Lower leg skin (tissue), 4 donors: ENCODE measurements at regions not wholly inside any gene's neighbourhood (a gene's known extent, or its start where the extent isn't known, plus 50 kb on each side); places are given as distances from the start of the nearest gene placed in this dataset.

Experiments used
- DNase-seq, 2 donors: peaks; one replicate each; pipeline ENCODE4 v3.0.0-alpha.2; 2019; ENCODE audit warnings: low spot score in 2 of 2
- H3K4me3 ChIP-seq: fragments of 200-600 bp; sonication (generic); 2 replicates; pipeline ENCODE4 v1.5.1; 2017; ENCODE audit warnings: mild to moderate bottlenecking, low read depth; ENCODE audit not compliant: poor library complexity, severe bottlenecking
- POLR2A ChIP-seq, 2 donors: fragments of 450-650 bp; IDR thresholded peaks; one replicate each; pipeline ENCODE4 v1.6.1; 2016 to 2017; ENCODE audit warnings: antibody characterized with exemption in 2 of 2, mild to moderate bottlenecking in 1 of 2, moderate library complexity in 1 of 2
- WGBS, 2 donors: methylation state at CpG; one replicate each; pipeline ENCODE4 v1.1.5; 2018; 5-methylcytosine and 5-hydroxymethylcytosine counted together
- intact Hi-C: fragments of 100-400 bp; cut with DNase I; formaldehyde crosslinking; loops from one replicate; pipeline ENCODE4 v1.15.0; 2023; ENCODE audit warnings: low total_unique reads
- TF ChIP-seq, protein P1 (sequence below), 3 donors: fragments of 450-650 bp; IDR thresholded peaks; one replicate each; pipeline ENCODE4 v1.5.1; 2016; ENCODE audit warnings: antibody characterized with exemption in 3 of 3, mild to moderate bottlenecking in 3 of 3, moderate library complexity in 2 of 3

DNA sequence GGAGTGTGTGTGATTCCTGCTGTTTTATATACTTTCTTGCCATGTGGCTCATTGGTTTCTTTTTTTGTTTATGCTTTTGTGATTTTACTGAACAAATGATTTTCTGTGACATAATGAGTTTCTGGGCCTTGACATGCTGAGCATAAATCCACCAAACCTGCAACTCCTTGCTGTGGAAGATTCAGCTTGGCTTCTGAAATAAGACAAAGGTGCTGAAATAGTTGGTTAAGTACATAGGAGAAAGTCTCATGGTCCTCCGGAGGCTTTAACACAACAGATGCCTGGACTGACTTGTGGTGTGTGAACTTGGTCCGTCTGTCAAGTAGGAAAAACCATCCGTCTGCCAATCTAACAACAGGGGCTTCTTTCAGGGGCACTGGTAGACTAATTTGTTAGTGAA, 315.3 kb upstream of the CXCR4 start:
- H3K4me3 ChIP-seq: no peak overlapping the region
- intact Hi-C loops: no loop called here
- TF ChIP-seq POLR2A (IDR thresholded peaks at IDR 0.05): no peak
- TF ChIP-seq, protein P1, sequence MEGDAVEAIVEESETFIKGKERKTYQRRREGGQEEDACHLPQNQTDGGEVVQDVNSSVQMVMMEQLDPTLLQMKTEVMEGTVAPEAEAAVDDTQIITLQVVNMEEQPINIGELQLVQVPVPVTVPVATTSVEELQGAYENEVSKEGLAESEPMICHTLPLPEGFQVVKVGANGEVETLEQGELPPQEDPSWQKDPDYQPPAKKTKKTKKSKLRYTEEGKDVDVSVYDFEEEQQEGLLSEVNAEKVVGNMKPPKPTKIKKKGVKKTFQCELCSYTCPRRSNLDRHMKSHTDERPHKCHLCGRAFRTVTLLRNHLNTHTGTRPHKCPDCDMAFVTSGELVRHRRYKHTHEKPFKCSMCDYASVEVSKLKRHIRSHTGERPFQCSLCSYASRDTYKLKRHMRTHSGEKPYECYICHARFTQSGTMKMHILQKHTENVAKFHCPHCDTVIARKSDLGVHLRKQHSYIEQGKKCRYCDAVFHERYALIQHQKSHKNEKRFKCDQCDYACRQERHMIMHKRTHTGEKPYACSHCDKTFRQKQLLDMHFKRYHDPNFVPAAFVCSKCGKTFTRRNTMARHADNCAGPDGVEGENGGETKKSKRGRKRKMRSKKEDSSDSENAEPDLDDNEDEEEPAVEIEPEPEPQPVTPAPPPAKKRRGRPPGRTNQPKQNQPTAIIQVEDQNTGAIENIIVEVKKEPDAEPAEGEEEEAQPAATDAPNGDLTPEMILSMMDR (IDR thresholded peaks at IDR 0.05): no peak
- WGBS, 2 donors: 76 to 80% methylated on average over 3 of the region's 3 CpGs
- no peak for DNase-seq

- WGBS, 2 donors: 52 to 62% methylated on average over 7 of the region's 7 CpGs
- TF ChIP-seq POLR2A (IDR thresholded peaks at IDR 0.05): no peak
- TF ChIP-seq, protein P1 (IDR thresholded peaks at IDR 0.05): no peak
- no peak overlapping the region for H3K4me3 ChIP-seq
- DNase-seq: no peak
- intact Hi-C loops: loop anchor here (5.0 to 10.0 kb wide), 2 partner anchors 1241 to 1413 kb away; no protein-coding TSS in a partner anchor
These were observed 306.2 kb upstream of the CXCR4 start for GRCh38 chr2:136424112-136424511.

- H3K4me3 ChIP-seq: no peak overlapping the region
- peak; percentile 46 to 88 for DNase-seq
- intact Hi-C loops: loop anchor here (5.0 to 10.0 kb wide), 2 partner anchors 1241 to 1414 kb away; no protein-coding TSS in a partner anchor
- no peak for TF ChIP-seq POLR2A (IDR thresholded peaks at IDR 0.05)
- TF ChIP-seq, protein P1 (IDR thresholded peaks at IDR 0.05): peak in 1 of 3 donors; percentile 14
- 2 to 4% methylated on average over 19 to 27 of the region's 27 CpGs for WGBS, 2 donors
These were observed 305.6 kb upstream of the CXCR4 start for GRCh38 chr2:136423516-136423996.

DNA sequence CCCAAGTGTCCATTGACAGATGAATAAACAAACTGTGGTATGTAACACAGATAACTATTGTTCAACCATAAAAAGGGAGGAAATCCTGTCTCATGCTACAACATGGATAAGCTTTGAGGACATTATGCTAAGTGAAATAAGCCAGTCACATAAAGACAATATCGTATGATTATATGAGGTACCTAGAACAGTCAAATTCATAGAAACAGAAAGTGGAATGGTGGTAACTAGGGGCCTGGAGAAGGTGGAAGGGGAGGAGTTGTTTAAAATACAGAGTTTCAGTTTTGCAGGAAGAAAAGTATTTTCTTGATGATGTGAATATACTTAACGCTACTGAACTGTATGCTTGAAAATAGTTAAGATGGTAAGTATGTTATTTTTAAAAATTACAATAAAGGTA, 304.6 kb upstream of the CXCR4 start:
- WGBS, 2 donors: 79 to 80% methylated on average over 2 of the region's 2 CpGs

DNA sequence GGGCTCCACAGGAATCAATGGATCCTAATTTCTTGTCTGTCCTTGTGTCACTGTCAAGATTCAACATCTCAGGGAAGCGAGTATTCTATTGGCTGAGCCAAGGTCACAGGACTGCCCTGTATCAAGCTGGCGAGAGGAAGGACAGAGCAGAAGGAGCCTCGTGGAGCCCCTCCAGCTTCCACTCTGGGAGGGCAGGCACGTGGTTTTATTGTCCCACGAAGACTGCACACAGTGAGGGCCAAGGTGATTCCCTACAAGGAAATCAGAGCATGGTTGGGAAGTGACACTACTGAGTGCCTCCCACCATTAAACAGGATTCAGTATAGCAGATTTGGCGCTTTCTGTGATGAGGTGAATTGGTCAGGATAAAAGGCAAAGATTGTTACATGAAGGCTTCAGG, 302.4 kb upstream of the CXCR4 start:
- WGBS, 2 donors: 63 to 66% methylated on average over 6 of the region's 6 CpGs
- H3K4me3 ChIP-seq: no peak overlapping the region
- intact Hi-C loops: loop anchor here (5.0 to 10.0 kb wide), 2 partner anchors 1244 to 1417 kb away; no protein-coding TSS in a partner anchor
- TF ChIP-seq, protein P1 (IDR thresholded peaks at IDR 0.05): no peak
- no peak for TF ChIP-seq POLR2A (IDR thresholded peaks at IDR 0.05)
- DNase-seq: no peak

More for the DNA sequence above, 304.6 kb upstream of the CXCR4 start:
- intact Hi-C loops: loop anchor here (5.0 to 10.0 kb wide), 2 partner anchors 1242 to 1415 kb away; no protein-coding TSS in a partner anchor
- no peak for DNase-seq
- TF ChIP-seq, protein P1 (IDR thresholded peaks at IDR 0.05): no peak
- TF ChIP-seq POLR2A (IDR thresholded peaks at IDR 0.05): no peak
- no peak overlapping the region for H3K4me3 ChIP-seq

DNA sequence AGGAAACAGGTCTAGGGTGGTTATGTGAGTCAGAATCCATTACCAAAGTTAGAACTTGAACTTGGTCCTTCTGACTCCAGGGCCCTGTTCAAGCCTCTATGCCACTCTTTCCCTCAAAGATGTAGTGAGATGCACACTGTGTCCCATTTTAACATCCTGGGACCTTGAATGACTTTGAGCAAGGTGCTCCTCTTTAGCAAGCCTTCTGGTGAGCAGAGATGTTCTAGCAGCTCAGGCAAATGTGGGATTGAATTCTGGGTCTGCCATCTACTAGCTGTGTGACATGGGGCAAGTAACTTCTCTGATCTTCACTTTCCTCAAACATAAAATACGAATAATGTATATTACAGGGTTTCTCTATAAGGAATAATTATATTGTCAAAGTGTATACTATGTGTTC, 294.0 kb upstream of the CXCR4 start:
- TF ChIP-seq, protein P1 (IDR thresholded peaks at IDR 0.05): no peak
- no peak for TF ChIP-seq POLR2A (IDR thresholded peaks at IDR 0.05)
- 32 to 89% methylated on average over 1 of the region's 1 CpG for WGBS, 2 donors
- intact Hi-C loops: no loop called here
- H3K4me3 ChIP-seq: no peak overlapping the region
- no peak for DNase-seq
